ENCODE measurements at regions not wholly inside any gene's neighbourhood (a gene's known extent, or its start where the extent isn't known, plus 50 kb on each side); places are given as distances from the start of the nearest gene placed in this dataset.

- intact Hi-C loops (cut with micrococcal nuclease) = no loop called here
- H3K4me3 ChIP-seq (ENCODE audit: control extremely low read depth in 1 of 5, extremely low read depth in 1 of 5, insufficient read depth in 1 of 5, low read depth in 2 of 5, low read length in 4 of 5) = no peak overlapping the region
Observed at GRCh38 chr22:47343611-47344010, 581.2 kb downstream of the TBC1D22A start.

GRCh38 chr22:47342446-47342845 lies 580.0 kb downstream of the TBC1D22A start:
- no peak overlapping the region for H3K4me3 ChIP-seq (ENCODE audit: control extremely low read depth in 1 of 5, extremely low read depth in 1 of 5, insufficient read depth in 1 of 5, low read depth in 2 of 5, low read length in 4 of 5)
- no peak overlapping the region for H3K9ac ChIP-seq (ENCODE audit: low read length)
- intact Hi-C loops (cut with micrococcal nuclease) = no loop called here
- H4K20me1 ChIP-seq (ENCODE audit: control insufficient read depth, insufficient read depth, low read length, poor library complexity, severe bottlenecking) = no peaks in the 10 kb centered on the region
- ATAC-seq (ENCODE audit: low read depth) (no peak), DNase-seq (no peak)
- TF ChIP-seq EZH2 (IDR thresholded peaks at IDR 0.05; ENCODE audit: borderline replicate concordance, insufficient read depth, low read depth, low read length, poor library complexity, severe bottlenecking) = no peak
- TF ChIP-seq CTCF (IDR thresholded peaks at IDR 0.05) = no peak
- CTCF ChIA-PET = no interaction called here
- no peaks in the 10 kb centered on the region for H3K4me1 ChIP-seq (ENCODE audit: control insufficient read depth in 2 of 2, insufficient read depth in 2 of 2, low read length in 2 of 2)
- H3K27me3 ChIP-seq (replicated peaks in 1 of 4; ENCODE audit: control extremely low read depth in 1 of 4, control insufficient read depth in 3 of 4, insufficient read depth in 4 of 4, low read length in 3 of 4) = no peaks in the 10 kb centered on the region
- POLR2A ChIA-PET = no interaction called here
- H3K4me2 ChIP-seq (replicated peaks; ENCODE audit: low read depth, low read length, poor library complexity, severe bottlenecking) = no peak overlapping the region
- Mint-ChIP-seq H3K4me1 (no peaks in the 10 kb centered on the region), H3K27ac (no peak overlapping the region), H3K4me3 (no peak overlapping the region), H3K27me3 (peaks cover 23% of the 10 kb centered on the region), H3K9me3 (ENCODE audit: insufficient read depth) (no peaks in the 10 kb centered on the region)
- WGBS (ENCODE audit: insufficient coverage) = 81% methylated on average over 5 of the region's 10 CpGs
- H3K27ac ChIP-seq (ENCODE audit: low read length in 2 of 2) = no peak overlapping the region
- peaks cover 0 to 17% (median 0%) of the 10 kb centered on the region in 3 donors for H3K9me3 ChIP-seq (ENCODE audit: control extremely low read depth in 1 of 3, control insufficient read depth in 2 of 3, insufficient read depth in 1 of 3, low read length in 2 of 3)
- no peaks in the 10 kb centered on the region for H3K79me2 ChIP-seq (ENCODE audit: control insufficient read depth, insufficient read depth, low read length)
- no peak overlapping the region for H2AFZ ChIP-seq (ENCODE audit: insufficient read depth, low read depth, low read length, poor library complexity, severe bottlenecking)
- no peaks in the 10 kb centered on the region for H3K36me3 ChIP-seq (replicated peaks in 1 of 2; ENCODE audit: control extremely low read depth in 1 of 2, control insufficient read depth in 1 of 2, extremely low read depth in 1 of 2, insufficient read depth in 2 of 2, low read length in 1 of 2)

More at GRCh38 chr22:47343611-47344010, 581.2 kb downstream of the TBC1D22A start:
- Histone ChIP-seq H3K9me3 (ENCODE audit: control extremely low read depth in 1 of 3, control insufficient read depth in 2 of 3, insufficient read depth in 1 of 3, low read length in 2 of 3) (peaks cover 0 to 17% (median 0%) of the 10 kb centered on the region in 3 donors), H4K20me1 (ENCODE audit: control insufficient read depth, insufficient read depth, low read length, poor library complexity, severe bottlenecking) (no peaks in the 10 kb centered on the region), H3K4me2 (replicated peaks; ENCODE audit: low read depth, low read length, poor library complexity, severe bottlenecking) (no peak overlapping the region), H3K4me1 (ENCODE audit: control insufficient read depth in 2 of 2, insufficient read depth in 2 of 2, low read length in 2 of 2) (no peaks in the 10 kb centered on the region), H3K9ac (ENCODE audit: low read length) (no peak overlapping the region), H3K27ac (ENCODE audit: low read length in 2 of 2) (no peak overlapping the region), H3K36me3 (replicated peaks in 1 of 2; ENCODE audit: control extremely low read depth in 1 of 2, control insufficient read depth in 1 of 2, extremely low read depth in 1 of 2, insufficient read depth in 2 of 2, low read length in 1 of 2) (no peaks in the 10 kb centered on the region), H2AFZ (ENCODE audit: insufficient read depth, low read depth, low read length, poor library complexity, severe bottlenecking) (no peak overlapping the region), H3K27me3 (replicated peaks in 1 of 4; ENCODE audit: control extremely low read depth in 1 of 4, control insufficient read depth in 3 of 4, insufficient read depth in 4 of 4, low read length in 3 of 4) (no peaks in the 10 kb centered on the region), H3K79me2 (ENCODE audit: control insufficient read depth, insufficient read depth, low read length) (no peaks in the 10 kb centered on the region)
- Mint-ChIP-seq H3K9me3 (ENCODE audit: insufficient read depth) (no peaks in the 10 kb centered on the region), H3K27me3 (peaks cover 23% of the 10 kb centered on the region), H3K4me3 (no peak overlapping the region), H3K27ac (no peak overlapping the region), H3K4me1 (no peaks in the 10 kb centered on the region)
- TF ChIP-seq CTCF (IDR thresholded peaks at IDR 0.05) (no peak), EZH2 (IDR thresholded peaks at IDR 0.05; ENCODE audit: borderline replicate concordance, insufficient read depth, low read depth, low read length, poor library complexity, severe bottlenecking) (no peak)
- ChIA-PET POLR2A (no interaction called here), CTCF (no interaction called here)
- WGBS (ENCODE audit: insufficient coverage) = 86% methylated on average over 8 of the region's 8 CpGs
- no peak for DNase-seq
- no peak for ATAC-seq (ENCODE audit: low read depth)
